Cardiac muscle cell (in vitro differentiated cells and primary cell): ENCODE measurements at regions not wholly inside any gene's neighbourhood (a gene's known extent, or its start where the extent isn't known, plus 50 kb on each side); places are given as distances from the start of the nearest gene placed in this dataset.

Experiments used
- DNase-seq, 2 donors: peaks; one replicate each; pipeline versions ENCODE4 v3.0.0 to v3.0.0-alpha.2; 2010 to 2017; ENCODE audit warnings: low read depth in 1 of 2, low spot score in 1 of 2
- H3K27ac ChIP-seq: fragments of 200-600 bp; sonication (generic); 2 replicates; pipeline ENCODE4 v1.5.1; 2016
- H3K27me3 ChIP-seq: fragments of 200-600 bp; sonication (generic); 2 replicates; pipeline ENCODE4 v1.6.0; 2016; ENCODE audit warnings: control low read depth
- H3K36me3 ChIP-seq: fragments of 200-600 bp; sonication (generic); 2 replicates; pipeline ENCODE4 v1.5.1; 2016; ENCODE audit warnings: control low read depth
- H3K4me1 ChIP-seq: fragments of 200-600 bp; sonication (generic); 2 replicates; pipeline ENCODE4 v1.8.1; 2017; ENCODE audit warnings: low read depth, mild to moderate bottlenecking, mixed run types
- H3K4me3 ChIP-seq: fragments of 200-600 bp; sonication (generic); 2 replicates; pipeline ENCODE4 v1.5.1; 2016; ENCODE audit warnings: mild to moderate bottlenecking
- H3K9me3 ChIP-seq: fragments of 200-600 bp; sonication (generic); 2 replicates; pipeline ENCODE4 v1.5.1; 2017; ENCODE audit warnings: low read depth, mild to moderate bottlenecking, control low read depth
- TF ChIP-seq, protein P1 (sequence below): IDR thresholded peaks from 2 replicates; pipeline ENCODE4 v1.5.1; 2012; ENCODE audit warnings: low read depth, mild to moderate bottlenecking, low read length

DNA sequence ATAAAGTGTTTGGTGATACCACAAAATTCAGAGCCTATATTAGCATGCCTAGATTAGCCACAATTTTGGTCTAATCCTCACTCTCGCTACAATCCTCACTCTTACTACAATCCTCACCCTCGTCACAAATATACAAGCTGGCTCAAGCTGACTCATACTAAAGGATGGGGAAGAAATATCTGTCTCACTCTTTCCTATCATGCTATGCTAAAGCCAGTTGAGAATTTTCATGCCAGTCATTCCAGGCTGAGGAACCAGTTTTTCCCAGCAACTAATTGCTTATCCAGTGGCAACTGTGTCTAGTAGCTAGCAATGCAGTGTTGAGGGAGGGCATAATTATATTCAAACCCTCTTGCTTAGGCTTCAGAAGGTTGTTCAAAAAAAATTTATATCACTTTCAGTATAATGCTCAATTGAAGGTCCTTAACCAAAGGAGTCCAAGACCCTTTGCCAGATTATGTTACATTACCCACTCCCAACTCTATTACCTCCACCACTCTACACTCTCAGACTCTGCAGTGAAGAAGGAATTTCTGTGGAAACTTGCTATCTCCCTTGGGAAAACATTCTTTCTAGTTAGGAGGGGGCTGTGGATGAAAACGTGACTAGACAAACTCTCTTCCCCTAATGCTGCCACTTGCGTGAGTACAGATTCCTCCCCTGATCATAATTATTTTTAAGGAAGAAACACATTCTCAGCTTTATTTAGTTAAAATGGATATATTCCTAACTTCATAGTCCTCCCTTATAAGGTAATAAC is 810.3 kb upstream of the ACO1 start:
- no peaks in the 10 kb centered on the region for H3K27me3 ChIP-seq
- no peaks in the 10 kb centered on the region for H3K36me3 ChIP-seq
- no peak overlapping the region for H3K4me3 ChIP-seq
- TF ChIP-seq, protein P1, sequence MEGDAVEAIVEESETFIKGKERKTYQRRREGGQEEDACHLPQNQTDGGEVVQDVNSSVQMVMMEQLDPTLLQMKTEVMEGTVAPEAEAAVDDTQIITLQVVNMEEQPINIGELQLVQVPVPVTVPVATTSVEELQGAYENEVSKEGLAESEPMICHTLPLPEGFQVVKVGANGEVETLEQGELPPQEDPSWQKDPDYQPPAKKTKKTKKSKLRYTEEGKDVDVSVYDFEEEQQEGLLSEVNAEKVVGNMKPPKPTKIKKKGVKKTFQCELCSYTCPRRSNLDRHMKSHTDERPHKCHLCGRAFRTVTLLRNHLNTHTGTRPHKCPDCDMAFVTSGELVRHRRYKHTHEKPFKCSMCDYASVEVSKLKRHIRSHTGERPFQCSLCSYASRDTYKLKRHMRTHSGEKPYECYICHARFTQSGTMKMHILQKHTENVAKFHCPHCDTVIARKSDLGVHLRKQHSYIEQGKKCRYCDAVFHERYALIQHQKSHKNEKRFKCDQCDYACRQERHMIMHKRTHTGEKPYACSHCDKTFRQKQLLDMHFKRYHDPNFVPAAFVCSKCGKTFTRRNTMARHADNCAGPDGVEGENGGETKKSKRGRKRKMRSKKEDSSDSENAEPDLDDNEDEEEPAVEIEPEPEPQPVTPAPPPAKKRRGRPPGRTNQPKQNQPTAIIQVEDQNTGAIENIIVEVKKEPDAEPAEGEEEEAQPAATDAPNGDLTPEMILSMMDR: no peak
- no peaks in the 10 kb centered on the region for H3K9me3 ChIP-seq
- no peak overlapping the region for H3K27ac ChIP-seq
- no peak for DNase-seq
- no peaks in the 10 kb centered on the region for H3K4me1 ChIP-seq

DNA sequence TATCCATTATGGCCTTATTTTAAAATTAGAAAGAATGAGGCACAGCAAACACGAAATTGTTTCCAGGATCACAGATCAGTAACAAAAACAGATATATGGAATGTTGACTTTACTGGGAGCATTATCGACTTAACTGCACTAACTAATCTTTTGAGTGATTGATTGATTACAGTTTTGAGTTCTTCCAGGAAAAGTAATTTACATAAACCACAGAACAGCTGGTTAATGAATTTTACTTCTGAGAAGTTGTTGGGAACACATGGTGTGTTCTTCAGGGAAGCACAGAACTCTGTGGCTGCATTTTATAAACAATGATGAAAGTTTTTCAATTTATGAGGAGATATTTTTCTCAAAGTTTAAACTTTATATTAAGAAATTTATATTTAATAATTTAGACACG is 802.4 kb upstream of the ACO1 start:
- TF ChIP-seq, protein P1: no peak
- Histone ChIP-seq H3K36me3 (no peaks in the 10 kb centered on the region), H3K4me3 (no peak overlapping the region), H3K27me3 (no peaks in the 10 kb centered on the region), H3K9me3 (no peaks in the 10 kb centered on the region), H3K4me1 (no peaks in the 10 kb centered on the region), H3K27ac (no peak overlapping the region)
- DNase-seq: no peak

DNA sequence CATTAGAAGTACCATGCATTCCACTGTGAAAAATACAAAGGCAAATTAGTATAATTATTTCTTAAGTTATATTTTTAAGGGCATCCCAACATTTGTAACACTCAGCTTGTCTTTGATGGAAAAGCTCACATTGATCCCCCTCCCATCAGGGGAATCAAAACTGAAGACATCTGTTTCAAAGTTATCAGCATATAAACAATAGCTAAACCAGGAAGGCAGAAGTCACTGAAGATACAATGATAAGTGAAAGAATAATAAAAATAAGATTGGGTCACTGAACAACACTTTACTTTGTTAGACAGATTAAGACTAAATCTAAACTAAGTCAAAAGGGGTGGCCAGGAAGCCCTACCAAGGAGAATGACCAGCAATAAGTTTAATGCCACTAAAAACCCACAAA is 801.9 kb upstream of the ACO1 start:
- Histone ChIP-seq H3K4me1 (no peaks in the 10 kb centered on the region), H3K27me3 (no peaks in the 10 kb centered on the region), H3K36me3 (no peaks in the 10 kb centered on the region), H3K9me3 (no peaks in the 10 kb centered on the region), H3K4me3 (no peak overlapping the region), H3K27ac (no peak overlapping the region)
- no peak for DNase-seq
- TF ChIP-seq, protein P1: no peak

DNA sequence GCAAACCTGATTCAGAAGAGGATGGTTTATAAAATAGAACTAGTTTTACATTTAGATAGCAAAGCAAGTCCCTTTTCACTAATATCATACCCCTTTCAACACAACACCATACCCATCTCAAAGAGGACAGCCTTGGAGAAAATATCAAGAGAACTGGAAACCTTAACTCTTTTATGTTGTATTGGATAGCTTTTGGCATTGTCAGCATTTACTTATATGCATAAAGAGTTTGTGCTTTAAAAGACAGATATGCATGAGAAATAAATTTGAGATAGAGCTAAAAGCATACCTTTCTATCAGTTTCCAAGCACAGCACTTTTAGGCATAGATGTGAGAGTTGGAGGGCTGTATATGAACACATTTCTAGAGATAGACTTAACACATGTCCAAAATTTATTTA is 799.3 kb upstream of the ACO1 start:
- Histone ChIP-seq H3K27ac (no peak overlapping the region), H3K27me3 (no peaks in the 10 kb centered on the region), H3K36me3 (no peaks in the 10 kb centered on the region), H3K4me3 (no peak overlapping the region), H3K4me1 (no peaks in the 10 kb centered on the region), H3K9me3 (no peaks in the 10 kb centered on the region)
- DNase-seq: no peak
- TF ChIP-seq, protein P1: no peak

DNA sequence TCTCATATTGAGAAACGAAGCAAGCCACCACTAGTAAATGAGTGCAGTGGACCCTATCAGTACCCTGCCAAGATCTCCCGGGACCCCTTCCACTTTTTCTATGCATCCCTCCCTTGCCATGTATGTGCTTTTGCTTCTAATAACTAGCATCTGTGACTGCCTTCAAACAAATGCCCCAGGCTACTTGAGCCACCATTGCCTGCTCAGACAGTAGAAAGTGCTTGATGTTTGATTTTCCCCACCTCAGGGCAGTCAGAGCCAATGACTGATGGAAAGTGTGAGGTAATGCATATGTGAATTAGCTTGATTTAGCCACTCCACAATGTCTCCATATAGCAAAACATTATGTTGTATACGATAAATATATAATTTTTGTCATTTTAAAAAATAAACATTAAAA is 797.3 kb upstream of the ACO1 start:
- no peak overlapping the region for H3K4me3 ChIP-seq
- H3K9me3 ChIP-seq: no peaks in the 10 kb centered on the region
- no peak for DNase-seq
- TF ChIP-seq, protein P1: no peak
- no peak overlapping the region for H3K27ac ChIP-seq
- no peaks in the 10 kb centered on the region for H3K27me3 ChIP-seq
- no peaks in the 10 kb centered on the region for H3K4me1 ChIP-seq
- H3K36me3 ChIP-seq: no peaks in the 10 kb centered on the region
